NCI-H146 treated with DMSO at 0.1 percent for 48 hours (cell line): ENCODE measurements at regions not wholly inside any gene's neighbourhood (a gene's known extent, or its start where the extent isn't known, plus 50 kb on each side); places are given as distances from the start of the nearest gene placed in this dataset.

Experiments
- DNase-seq: peaks from one replicate; lab custom pipeline; 2025; ENCODE audit not compliant: unreplicated experiment; lab: John Stamatoyannopoulos, UW

DNA sequence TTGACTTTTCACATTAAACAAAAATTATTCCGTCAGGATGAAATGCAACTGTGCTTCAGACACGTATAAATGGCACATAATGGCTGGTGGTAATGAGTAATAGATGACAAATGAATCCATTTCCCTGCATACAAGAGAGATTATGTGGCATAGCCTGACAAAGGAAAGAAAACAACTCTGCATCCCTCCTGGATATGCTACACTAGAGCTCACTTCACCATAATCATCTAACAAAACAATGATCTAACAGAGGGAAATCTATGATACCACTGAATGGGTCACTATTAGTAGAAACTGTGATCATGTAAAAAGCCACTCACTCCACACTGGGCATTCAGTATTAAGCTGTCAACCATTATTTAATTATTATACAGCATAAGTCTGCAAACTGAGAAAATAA is 1498.4 kb downstream of the EFNB2 start:
- DNase-seq = no peak

DNA sequence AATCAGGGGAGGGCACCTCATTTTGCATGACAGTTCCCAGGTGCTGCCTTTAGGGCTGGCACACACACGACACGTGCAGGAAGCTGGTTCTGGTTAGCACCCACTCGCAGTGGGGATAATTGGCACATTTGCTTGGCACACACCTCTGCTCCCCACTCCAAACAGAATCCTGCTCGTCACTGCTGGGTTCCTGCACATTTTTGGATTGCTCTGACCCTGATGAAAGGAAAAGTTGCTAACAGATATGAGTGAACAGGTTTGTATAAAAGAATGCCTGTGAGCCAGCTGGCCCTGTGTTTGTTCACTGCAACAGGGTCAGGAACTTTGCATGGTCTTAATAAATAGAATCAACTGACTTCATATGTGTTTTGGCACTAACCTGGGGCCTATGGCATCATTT is 1500.4 kb downstream of the EFNB2 start:
- no peak for DNase-seq

DNA sequence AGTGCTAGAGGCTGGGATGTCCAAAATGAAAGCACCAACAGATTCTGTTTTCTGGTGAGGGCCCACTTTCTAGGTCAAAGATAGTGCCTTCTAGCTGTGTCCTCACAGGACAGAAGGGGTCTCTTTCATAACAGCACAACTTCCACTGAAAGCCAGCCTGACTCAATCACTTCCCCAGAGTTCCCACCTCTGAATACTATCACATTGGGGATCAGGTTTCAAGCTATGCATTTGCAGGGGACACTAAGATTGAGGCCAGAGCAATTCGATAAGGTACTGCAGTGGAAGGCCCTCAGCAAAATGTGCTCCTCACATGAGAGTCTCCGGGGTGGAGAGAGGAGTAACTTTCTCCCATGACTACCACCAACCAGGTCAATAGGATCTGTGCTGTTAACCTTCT is 1501.5 kb downstream of the EFNB2 start:
- DNase-seq = no peak

DNA sequence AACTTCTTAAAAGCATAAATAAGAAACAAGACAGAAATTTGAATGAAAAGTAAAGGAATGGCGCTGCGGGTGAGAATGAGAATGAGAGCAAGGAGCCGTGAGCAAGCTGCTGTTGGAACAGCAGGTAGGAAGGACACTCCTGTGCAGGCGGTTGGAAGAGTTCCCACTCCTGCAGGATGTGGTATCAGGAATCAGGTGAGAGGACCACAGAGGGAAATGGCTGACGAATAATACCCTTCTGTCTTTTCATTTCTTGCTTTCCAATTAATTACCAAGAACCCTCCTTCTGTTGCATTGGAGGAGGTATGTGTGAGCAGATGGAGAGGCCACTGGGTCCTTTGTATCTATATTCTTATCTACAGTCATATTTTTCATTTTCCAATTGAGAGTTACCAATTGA is 1504.2 kb downstream of the EFNB2 start:
- no peak for DNase-seq

DNA sequence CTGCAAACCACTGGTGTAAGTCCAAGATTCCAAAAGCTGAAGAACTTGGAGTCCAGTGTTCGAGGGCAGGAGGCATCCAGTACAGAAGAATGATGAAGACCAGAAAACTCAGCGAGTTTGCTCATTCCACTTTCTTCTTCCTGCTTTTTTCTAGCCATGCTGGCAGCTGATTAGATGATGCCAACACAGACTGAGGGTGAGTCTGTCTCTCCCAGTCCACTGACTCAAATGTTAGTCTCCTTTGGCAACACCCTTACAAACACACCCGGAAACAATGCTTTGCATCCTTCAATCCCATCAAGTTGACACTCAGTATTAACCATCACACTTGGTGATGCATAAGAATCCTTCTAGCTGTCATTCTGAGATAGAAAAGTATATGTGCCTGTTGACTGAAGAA is 1504.6 kb downstream of the EFNB2 start:
- no peak for DNase-seq

DNA sequence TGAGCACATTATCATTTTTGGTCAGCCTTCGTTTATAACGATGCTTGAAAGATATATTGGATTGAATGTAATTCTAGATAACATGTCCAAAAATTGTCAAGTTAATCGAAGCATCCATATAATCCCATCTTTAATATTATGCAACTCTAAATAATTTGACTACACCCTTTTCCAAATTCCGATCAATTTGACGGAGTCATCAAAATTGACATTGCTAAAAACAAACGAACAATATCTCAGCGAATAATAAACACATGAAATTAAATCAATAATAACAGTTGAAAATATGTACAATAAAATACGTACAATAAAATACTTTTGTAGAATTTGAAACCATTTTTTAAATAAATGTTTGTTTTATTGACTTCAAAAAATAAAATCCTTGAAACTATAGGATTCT is 1516.4 kb downstream of the EFNB2 start:
- DNase-seq = no peak

DNA sequence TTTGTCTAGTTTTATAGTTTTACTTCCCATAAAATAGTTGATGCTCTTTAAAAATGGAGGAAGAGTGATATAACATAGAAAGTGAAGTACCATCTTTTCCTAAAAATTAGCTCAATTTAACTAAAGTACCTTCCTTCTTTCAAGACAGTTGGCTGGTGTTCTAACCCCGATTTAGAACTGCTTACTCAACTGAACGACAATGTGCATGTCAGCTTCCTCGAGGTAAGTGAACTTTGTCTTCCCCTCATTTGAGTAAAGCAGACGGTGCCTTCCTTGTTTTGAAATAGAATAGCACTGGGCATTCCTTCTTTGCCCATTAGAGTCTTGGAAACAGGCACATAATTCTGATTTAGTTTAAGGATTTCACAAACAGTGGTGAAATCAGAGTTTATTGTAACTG is 1519.2 kb downstream of the EFNB2 start:
- DNase-seq = no peak

DNA sequence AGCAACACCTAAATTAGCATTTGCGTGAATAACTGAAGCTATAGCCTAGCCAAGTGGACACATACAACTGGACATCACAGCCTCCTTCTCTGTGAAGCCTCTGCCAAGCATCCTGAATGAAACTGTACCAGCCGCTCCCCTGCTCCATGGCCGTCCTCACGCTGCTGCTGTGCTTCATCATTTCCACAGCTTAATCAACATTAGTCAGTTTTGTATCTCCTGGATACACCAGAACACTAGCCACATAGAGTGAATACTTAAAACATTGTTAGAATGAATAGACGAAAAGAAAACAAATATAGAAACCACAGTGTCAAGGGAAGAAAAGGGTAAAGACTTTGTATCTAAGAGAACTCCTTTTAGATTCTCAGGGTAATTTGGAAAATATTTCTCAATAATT is 1526.9 kb downstream of the EFNB2 start:
- no peak for DNase-seq

DNA sequence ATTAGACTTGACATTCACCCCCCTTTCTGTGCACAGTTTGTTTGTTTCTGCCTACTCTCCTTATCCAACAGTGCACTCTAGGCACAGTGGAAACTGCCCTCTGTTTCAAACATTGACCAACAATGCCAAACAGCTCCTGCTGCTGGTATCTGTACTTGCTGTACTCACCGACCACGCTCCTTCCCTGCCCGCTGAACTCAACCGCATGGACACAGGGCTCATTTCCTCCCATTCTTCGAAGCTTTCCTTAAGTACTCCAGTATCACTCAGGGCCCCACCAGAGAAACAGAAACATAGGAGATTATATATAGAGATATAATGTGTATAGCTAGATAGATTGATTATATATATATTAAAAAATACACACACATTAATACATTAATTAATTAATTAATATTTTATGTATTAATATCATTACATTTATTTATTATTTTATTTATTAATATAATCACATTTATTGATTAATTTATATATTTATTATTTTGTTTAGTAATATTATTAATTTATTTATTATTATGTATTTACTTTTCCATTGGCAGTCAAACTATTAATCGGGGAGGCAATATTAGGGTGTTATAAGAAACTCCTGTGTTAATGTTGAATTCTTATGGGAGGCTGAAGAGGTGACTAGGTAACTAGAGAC is 1528.2 kb downstream of the EFNB2 start:
- DNase-seq = no peak

DNA sequence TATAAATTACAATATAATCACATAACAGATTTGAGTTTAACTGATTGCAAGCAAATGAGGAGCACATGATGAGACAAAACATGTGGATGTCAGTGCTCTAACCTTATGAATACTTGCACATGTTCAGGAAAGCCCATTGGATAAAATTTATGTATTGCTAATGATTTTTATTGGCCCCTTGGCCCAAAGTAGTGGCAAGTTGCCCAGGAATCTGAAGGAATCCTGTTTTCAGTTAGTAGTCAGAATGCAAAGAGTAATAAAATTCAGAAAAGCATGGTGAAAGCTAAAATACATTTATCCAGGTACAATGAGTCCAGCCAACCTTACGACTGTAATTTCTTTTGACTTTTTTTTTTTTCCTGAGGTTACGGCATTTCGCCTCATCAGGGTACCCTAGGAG is 1539.4 kb downstream of the EFNB2 start:
- DNase-seq = no peak

DNA sequence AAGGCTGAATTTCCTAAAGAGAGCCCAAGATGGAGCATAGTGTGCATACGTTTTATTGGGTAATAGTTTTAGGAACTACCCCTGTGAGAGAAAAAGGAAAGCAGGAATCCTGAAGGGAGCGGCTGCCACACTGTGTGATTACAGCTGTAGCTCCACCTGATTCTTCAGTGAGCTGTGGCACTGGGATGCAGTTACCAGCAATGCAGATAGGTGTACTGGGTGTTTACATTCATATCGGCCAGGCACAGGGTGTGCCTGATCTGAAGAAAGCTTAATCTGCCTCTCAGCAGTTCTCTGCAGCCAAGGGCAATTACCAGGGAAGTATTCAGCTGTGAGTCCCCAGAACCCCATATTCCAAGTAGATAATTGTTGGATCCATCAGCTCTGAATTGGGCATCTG is 1541.8 kb downstream of the EFNB2 start:
- no peak for DNase-seq

DNA sequence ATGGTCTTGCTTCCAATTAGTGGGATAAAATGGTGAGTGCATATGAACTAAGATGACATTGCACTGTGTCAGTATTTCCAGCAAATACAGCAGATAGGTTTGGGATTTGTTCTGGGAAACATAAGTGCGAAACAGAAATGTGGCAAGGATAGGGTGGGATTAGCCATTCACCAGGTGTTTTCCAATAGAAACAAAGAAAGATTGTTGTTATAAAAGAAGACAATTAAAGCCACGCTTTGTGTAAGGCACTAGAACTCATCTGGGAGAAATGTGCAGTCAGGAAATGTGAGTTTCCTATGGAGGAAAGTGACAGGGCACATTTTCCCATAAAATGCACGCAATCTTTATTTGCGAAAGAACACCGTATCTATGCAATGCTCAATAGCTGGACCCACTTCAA is 1547.8 kb downstream of the EFNB2 start:
- DNase-seq = no peak

DNA sequence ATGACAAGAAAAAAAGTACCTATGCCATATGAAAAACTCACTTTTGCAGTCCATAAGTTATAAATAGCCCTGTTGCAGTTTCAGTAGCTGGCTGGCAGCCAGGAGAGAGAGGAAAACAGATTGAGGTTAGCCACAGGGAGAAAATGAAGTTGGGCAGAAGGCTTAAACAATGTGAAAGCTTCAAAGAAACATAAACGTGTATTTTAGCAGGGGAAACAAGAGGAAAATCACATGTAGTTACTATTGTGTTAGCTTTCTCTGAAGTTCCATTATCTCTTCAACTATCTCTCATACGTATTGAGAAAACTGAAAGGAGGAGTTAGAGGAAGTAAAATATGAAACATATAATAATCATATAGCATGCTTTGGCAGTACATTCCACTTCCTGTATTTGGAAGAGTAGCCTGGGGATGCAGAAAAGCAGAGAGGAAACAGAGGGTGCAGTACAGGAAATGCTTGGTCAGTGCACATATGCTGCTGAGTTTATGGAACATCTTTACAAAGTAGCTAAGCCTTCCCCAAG is 1551.1 kb downstream of the EFNB2 start:
- no peak for DNase-seq

DNA sequence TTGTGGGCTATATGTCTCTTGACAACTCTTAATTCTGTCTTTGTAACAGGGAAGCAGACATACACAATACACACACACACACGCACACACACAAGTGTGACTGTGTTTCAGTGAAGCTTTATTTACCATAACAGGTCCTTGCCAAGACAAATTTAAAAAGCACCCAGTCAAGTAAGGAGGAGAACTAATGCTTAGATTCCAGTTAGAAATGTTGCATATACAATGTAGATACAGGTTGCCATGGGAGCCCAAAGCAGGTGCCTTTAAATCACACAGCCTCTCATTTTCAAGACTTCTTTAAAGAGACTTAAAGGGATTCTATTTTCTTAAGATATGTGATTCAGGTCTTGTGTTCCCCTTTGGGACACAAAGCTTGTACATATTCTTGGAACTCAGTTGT is 1551.9 kb downstream of the EFNB2 start:
- DNase-seq = no peak

DNA sequence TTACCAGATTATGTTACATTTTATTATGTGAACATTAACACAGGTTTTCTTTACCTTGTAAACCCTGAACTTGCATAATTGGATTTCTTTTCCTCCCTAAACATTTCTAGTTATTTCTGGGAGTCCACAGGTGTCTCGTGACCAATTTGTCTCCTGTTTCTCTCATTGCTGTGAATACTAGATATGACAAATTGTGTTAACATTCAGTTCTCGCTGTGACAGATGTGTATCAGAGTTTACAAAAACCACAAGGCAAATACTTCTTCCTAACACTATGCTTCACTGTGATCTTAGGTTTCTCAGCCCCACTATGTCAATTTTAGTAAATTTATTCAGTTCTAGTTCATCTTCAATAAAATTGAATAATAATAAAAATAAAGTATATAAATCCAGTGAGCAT is 1554.9 kb downstream of the EFNB2 start:
- DNase-seq = no peak

DNA sequence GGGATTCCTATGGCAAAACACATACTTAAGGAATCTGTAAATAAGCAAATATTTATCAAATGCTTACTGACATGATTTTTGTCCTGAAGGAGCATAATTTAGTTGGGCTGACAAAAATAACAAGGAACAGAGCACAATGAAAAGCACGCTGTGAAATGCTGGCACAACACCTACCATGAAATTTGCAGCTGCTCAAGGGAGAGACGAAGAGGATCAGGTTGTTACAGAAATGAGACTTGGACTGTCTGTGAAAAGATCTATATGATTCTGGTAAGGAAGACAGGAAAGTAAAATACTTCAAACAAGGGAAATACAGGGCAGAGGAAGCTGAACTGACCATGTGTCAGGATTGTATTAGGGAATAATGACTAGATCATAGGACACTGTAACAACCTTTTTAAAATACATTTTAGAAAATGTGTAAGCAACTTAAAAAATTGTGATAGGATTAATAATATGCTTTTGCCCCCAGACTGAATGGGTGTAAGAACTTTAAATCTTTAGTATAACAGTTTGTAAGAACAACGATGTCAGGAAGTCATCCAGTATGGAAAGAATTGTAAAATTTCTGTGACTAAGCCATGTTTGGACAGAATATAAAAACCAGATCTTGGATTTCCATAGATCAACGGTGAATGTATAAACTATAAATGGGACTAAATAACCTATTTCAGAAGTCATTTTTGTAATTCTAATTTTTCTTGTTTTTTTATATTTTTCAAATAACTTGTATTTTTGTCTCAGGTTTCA is 1556.0 kb downstream of the EFNB2 start:
- no peak for DNase-seq

DNA sequence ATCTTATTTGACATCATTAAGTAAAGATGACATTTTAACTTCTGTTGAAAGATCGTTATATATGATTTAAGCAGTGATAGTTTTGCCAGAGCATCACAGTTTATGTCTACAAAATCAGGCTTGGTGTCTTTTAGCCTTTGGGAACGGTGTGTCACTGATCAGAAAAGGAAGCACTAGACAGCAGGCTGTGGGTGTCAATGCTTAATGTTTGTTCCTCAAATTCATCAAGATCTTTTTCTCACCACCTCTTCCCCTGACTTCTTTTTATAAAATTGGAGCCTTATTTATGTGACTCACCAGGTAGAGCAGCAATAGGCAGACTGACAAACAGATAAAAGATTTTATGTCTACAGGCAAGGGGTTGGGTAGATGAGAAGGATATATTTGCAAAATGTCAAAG is 1558.5 kb downstream of the EFNB2 start:
- DNase-seq = no peak

DNA sequence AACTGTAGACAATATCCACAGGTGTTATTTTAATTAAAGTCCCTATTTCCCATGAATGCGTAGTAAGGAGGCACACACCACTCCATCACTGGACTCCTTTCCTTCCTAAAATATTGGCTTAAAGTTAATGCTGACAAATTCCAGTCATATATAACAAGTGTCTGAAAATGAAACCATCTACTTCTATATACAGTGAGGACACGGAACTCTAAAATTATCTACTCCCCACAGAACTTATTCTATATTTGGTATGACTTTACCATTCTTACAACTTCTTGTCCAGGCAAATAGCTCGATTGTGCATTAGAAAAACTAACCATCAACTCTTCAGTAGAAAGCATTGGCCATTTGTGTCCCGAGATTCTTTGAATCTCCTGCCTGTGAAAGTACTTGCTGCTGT is 1560.2 kb downstream of the EFNB2 start:
- no peak for DNase-seq

DNA sequence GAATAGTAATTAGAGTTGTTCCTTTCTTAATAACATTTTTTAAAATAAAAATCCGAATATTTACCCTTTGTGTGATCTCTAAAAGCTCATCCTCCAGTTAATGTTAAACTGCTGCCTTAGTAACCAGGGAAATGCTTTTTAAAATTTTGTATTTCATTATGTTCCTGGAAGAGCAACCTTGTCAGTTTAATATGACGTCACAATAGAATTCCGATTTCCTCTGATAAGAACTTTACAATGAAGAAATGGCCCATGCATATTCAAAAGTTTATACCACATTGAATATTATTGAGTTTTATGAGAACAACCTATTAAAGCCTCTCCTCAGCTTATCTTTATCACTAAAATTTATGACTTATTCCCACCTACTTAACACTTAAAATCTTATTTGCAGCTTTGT is 1566.6 kb downstream of the EFNB2 start:
- DNase-seq = no peak

DNA sequence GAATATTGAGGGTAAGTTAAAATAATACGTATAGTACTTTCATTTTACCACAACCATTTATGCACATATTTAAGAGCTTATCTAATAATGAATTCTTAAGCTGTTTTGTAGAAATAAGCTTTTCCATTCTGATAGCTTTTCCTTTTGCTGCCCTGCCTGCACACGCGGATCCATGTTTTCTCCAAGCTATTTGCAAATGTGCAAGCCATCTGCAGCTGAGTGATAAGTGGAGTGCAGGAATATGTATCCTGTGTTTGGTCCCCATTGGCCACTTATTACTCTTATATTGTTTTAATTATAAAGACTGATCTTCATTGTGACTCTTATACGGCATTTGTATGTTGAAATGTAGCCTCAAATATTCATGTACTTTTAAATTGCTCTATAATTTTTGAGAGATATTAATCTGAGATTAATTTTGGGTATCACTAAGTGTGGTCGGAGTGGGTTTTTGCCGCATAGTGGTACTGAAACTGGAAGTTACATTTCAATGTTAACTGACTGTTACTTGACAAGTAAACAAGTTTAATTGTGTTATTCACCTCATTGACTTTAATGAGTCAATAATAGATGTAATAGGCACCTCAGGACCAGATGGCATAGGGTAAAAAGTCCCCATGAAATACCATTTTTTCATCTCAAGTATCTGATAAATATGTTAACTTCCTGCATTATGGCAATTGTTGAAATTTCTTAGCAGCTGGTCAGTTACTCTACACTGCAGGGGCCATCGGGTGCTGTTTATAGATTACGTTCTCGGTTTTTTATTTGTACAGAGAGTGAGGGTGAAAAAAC is 1567.4 kb downstream of the EFNB2 start:
- DNase-seq = no peak

DNA sequence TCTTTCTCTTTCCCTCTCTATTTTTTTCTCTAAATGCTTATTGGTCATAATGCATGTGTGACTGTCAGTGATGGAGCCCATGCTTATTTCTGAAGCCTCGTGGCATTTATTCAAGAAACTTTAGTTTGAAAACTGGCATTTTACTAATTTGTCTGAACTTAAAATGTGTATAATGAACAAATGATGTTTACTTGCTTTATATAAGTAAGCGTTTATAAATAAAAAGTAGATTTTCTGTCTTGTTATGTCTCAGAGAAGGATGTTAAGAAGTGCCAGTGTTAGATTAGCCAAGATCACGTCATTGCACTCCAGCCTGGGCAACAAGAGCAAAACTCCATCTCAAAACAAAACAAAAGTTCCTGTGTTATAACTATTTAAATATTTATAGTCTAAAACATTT is 1568.1 kb downstream of the EFNB2 start:
- no peak for DNase-seq

DNA sequence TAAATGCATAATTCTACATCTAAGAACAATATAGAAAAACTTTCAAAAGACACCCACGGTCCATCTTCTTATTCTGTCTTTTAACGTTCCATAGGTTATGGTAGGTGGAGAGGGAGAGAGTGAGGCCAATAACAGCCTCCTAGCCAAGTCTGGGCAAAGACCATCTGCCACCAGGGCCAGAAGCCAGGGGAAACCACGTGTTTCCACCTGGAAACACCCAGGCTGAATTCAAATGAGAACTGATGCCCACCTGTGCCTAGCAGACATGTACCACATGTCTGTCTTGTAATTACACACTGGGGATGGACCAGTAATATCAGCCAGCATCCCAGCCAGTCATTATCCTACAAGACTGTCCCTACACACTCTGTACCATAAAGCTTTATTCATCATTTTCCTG is 1573.1 kb downstream of the EFNB2 start:
- DNase-seq = no peak
